ENCODE measurements at regions not wholly inside any gene's neighbourhood (a gene's known extent, or its start where the extent isn't known, plus 50 kb on each side); places are given as distances from the start of the nearest gene placed in this dataset.

DNA sequence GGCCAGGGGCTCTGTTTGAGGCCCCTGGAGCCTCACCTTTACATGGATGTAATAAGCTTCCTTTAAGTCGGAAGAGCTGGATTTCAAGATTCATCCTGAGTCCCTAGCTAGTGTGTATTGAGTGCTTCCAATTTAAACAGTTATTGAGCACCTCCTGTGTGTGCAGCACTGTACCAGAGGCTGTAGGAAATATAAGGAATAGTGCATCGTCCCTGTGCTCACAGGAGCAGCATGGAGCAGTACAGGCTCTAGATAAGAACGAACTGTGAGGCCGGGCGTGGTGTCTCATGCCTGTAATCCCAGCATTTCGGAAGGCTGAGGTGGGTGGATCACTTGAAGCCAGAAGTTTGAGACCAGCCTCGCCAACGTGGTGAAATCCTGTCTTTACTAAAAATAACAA lies 65.8 kb upstream of the METAP2 start:
- Histone ChIP-seq H3K9me3 (ENCODE audit: control insufficient read depth in 5 of 5, low read length in 5 of 5) (no peaks in the 10 kb centered on the region), H3K36me3 (ENCODE audit: control insufficient read depth in 5 of 5, insufficient read depth in 5 of 5, low read length in 5 of 5) (no peaks in the 10 kb centered on the region), H3K4me3 (ENCODE audit: low read depth in 1 of 5, low read length in 5 of 5) (no peak overlapping the region), H3K4me1 (ENCODE audit: control insufficient read depth in 5 of 5, insufficient read depth in 5 of 5, low read length in 5 of 5) (peaks cover 0 to 3% (median 0%) of the 10 kb centered on the region in 5 donors), H3K27me3 (ENCODE audit: control insufficient read depth in 5 of 5, insufficient read depth in 4 of 5, low read length in 5 of 5) (no peaks in the 10 kb centered on the region), H3K27ac (ENCODE audit: low read depth, low read length) (no peak overlapping the region), H3K9ac (ENCODE audit: low read length in 5 of 5) (no peak overlapping the region)

DNA sequence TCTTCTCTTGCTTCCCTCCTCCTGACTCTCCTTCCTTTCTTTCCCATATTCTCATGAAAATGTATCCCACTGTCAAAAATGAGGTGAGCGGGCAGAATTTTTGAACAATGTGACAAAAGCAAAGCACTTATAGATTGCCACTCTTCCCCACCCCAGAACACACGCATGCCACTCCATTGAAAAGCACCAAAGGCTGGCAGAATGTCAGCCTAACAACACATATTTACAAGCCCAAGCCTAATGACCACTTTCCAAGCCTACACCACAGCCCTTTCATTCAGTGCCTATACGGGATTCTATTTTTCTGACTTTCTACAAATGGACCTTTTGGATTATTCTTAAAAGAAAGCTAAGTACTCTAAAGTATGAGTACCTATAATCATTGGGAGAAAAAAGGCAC lies 62.9 kb upstream of the METAP2 start:
- H3K4me3 ChIP-seq (ENCODE audit: low read depth in 1 of 5, low read length in 5 of 5), result no peak overlapping the region
- H3K9ac ChIP-seq (ENCODE audit: low read length in 5 of 5), result no peak overlapping the region
- H3K27ac ChIP-seq (ENCODE audit: low read depth, low read length), result no peak overlapping the region
- H3K4me1 ChIP-seq (ENCODE audit: control insufficient read depth in 5 of 5, insufficient read depth in 5 of 5, low read length in 5 of 5), result peaks cover 0 to 3% (median 0%) of the 10 kb centered on the region in 5 donors
- no peaks in the 10 kb centered on the region for H3K36me3 ChIP-seq (ENCODE audit: control insufficient read depth in 5 of 5, insufficient read depth in 5 of 5, low read length in 5 of 5)
- no peaks in the 10 kb centered on the region for H3K9me3 ChIP-seq (ENCODE audit: control insufficient read depth in 5 of 5, low read length in 5 of 5)
- no peaks in the 10 kb centered on the region for H3K27me3 ChIP-seq (ENCODE audit: control insufficient read depth in 5 of 5, insufficient read depth in 4 of 5, low read length in 5 of 5)

DNA sequence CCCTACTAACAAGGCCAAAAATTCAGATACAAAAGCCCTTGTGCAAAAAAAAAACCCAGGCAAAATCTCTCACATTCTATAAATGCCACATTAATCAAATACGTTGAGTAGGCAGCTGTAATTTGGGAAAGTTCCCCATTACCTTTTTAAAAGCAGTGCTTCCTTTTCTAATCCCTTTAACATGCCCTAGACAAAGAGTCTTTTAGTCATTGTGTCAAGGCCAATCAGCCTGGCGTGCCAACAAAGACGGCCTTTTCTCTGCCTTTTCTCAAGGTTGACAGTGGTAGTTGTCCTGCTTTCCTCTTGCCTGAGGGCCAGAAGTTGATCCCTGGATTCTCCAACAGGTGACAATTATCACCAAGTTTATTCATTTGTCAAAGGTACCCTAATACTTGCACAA lies 62.5 kb upstream of the METAP2 start:
- Histone ChIP-seq H3K9me3 (ENCODE audit: control insufficient read depth in 5 of 5, low read length in 5 of 5) (no peaks in the 10 kb centered on the region), H3K4me1 (ENCODE audit: control insufficient read depth in 5 of 5, insufficient read depth in 5 of 5, low read length in 5 of 5) (peaks cover 0 to 3% (median 0%) of the 10 kb centered on the region in 5 donors), H3K9ac (ENCODE audit: low read length in 5 of 5) (no peak overlapping the region), H3K27ac (ENCODE audit: low read depth, low read length) (no peak overlapping the region), H3K4me3 (ENCODE audit: low read depth in 1 of 5, low read length in 5 of 5) (no peak overlapping the region), H3K27me3 (ENCODE audit: control insufficient read depth in 5 of 5, insufficient read depth in 4 of 5, low read length in 5 of 5) (no peaks in the 10 kb centered on the region), H3K36me3 (ENCODE audit: control insufficient read depth in 5 of 5, insufficient read depth in 5 of 5, low read length in 5 of 5) (no peaks in the 10 kb centered on the region)

- Histone ChIP-seq H3K9me3 (ENCODE audit: control insufficient read depth in 5 of 5, low read length in 5 of 5) (no peaks in the 10 kb centered on the region), H3K27me3 (ENCODE audit: control insufficient read depth in 5 of 5, insufficient read depth in 4 of 5, low read length in 5 of 5) (no peaks in the 10 kb centered on the region), H3K9ac (ENCODE audit: low read length in 5 of 5) (no peak overlapping the region), H3K4me3 (ENCODE audit: low read depth in 1 of 5, low read length in 5 of 5) (no peak overlapping the region), H3K27ac (ENCODE audit: low read depth, low read length) (no peak overlapping the region), H3K4me1 (ENCODE audit: control insufficient read depth in 5 of 5, insufficient read depth in 5 of 5, low read length in 5 of 5) (peaks cover 0 to 3% (median 0%) of the 10 kb centered on the region in 5 donors), H3K36me3 (ENCODE audit: control insufficient read depth in 5 of 5, insufficient read depth in 5 of 5, low read length in 5 of 5) (no peaks in the 10 kb centered on the region)
Observed at GRCh38 chr12:95412482-95413311, 61.3 kb upstream of the METAP2 start.

DNA sequence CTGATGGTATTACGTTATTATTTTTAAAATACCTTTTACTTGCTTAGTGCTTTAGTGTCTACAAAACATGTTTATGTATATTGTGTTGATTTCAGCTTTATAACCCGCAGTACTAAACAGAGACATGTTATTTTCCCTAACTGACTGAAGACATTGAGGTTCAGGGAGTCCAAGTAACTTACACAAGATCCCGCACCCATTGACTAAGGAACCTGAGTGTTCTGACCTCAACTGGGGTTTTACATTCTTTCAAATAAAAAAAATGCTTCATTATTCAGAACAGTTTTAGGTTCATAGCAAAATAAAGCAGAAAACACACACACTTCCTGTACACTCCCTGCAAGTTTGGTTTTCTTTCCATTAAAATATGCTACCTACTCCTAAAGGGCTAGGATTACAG lies 60.4 kb upstream of the METAP2 start:
- no peaks in the 10 kb centered on the region for H3K36me3 ChIP-seq (ENCODE audit: control insufficient read depth in 5 of 5, insufficient read depth in 5 of 5, low read length in 5 of 5)
- no peak overlapping the region for H3K9ac ChIP-seq (ENCODE audit: low read length in 5 of 5)
- H3K9me3 ChIP-seq (ENCODE audit: control insufficient read depth in 5 of 5, low read length in 5 of 5), result no peaks in the 10 kb centered on the region
- H3K27ac ChIP-seq (ENCODE audit: low read depth, low read length), result no peak overlapping the region
- H3K4me1 ChIP-seq (ENCODE audit: control insufficient read depth in 5 of 5, insufficient read depth in 5 of 5, low read length in 5 of 5), result peaks cover 0 to 3% (median 0%) of the 10 kb centered on the region in 5 donors
- H3K4me3 ChIP-seq (ENCODE audit: low read depth in 1 of 5, low read length in 5 of 5), result no peak overlapping the region
- no peaks in the 10 kb centered on the region for H3K27me3 ChIP-seq (ENCODE audit: control insufficient read depth in 5 of 5, insufficient read depth in 4 of 5, low read length in 5 of 5)

- Histone ChIP-seq H3K4me1 (ENCODE audit: control insufficient read depth in 5 of 5, insufficient read depth in 5 of 5, low read length in 5 of 5) (peaks cover 0 to 3% (median 0%) of the 10 kb centered on the region in 5 donors), H3K9me3 (ENCODE audit: control insufficient read depth in 5 of 5, low read length in 5 of 5) (no peaks in the 10 kb centered on the region)
Observed at GRCh38 chr12:95415451-95415850, 58.5 kb upstream of the METAP2 start.

GRCh38 chr12:95416111-95416636 lies 57.8 kb upstream of the METAP2 start:
- no peaks in the 10 kb centered on the region for H3K9me3 ChIP-seq (ENCODE audit: control insufficient read depth in 5 of 5, low read length in 5 of 5)
- H3K4me3 ChIP-seq (ENCODE audit: low read depth in 1 of 5, low read length in 5 of 5), result no peak overlapping the region
- peaks cover 0 to 3% (median 0%) of the 10 kb centered on the region in 5 donors for H3K4me1 ChIP-seq (ENCODE audit: control insufficient read depth in 5 of 5, insufficient read depth in 5 of 5, low read length in 5 of 5)
- H3K9ac ChIP-seq (ENCODE audit: low read length in 5 of 5), result peak overlapping the region in 1 of 5 donors; percentile 11
- H3K27ac ChIP-seq (ENCODE audit: low read depth, low read length), result no peak overlapping the region
- no peaks in the 10 kb centered on the region for H3K27me3 ChIP-seq (ENCODE audit: control insufficient read depth in 5 of 5, insufficient read depth in 4 of 5, low read length in 5 of 5)
- no peaks in the 10 kb centered on the region for H3K36me3 ChIP-seq (ENCODE audit: control insufficient read depth in 5 of 5, insufficient read depth in 5 of 5, low read length in 5 of 5)

More at GRCh38 chr12:95415451-95415850, 58.5 kb upstream of the METAP2 start:
- Histone ChIP-seq H3K27ac (ENCODE audit: low read depth, low read length) (no peak overlapping the region), H3K4me3 (ENCODE audit: low read depth in 1 of 5, low read length in 5 of 5) (no peak overlapping the region), H3K9ac (ENCODE audit: low read length in 5 of 5) (no peak overlapping the region), H3K36me3 (ENCODE audit: control insufficient read depth in 5 of 5, insufficient read depth in 5 of 5, low read length in 5 of 5) (no peaks in the 10 kb centered on the region), H3K27me3 (ENCODE audit: control insufficient read depth in 5 of 5, insufficient read depth in 4 of 5, low read length in 5 of 5) (no peaks in the 10 kb centered on the region)

GRCh38 chr12:95417372-95417771 lies 56.6 kb upstream of the METAP2 start:
- Histone ChIP-seq H3K36me3 (ENCODE audit: control insufficient read depth in 5 of 5, insufficient read depth in 5 of 5, low read length in 5 of 5) (no peaks in the 10 kb centered on the region), H3K27me3 (ENCODE audit: control insufficient read depth in 5 of 5, insufficient read depth in 4 of 5, low read length in 5 of 5) (no peaks in the 10 kb centered on the region), H3K4me1 (ENCODE audit: control insufficient read depth in 5 of 5, insufficient read depth in 5 of 5, low read length in 5 of 5) (peaks cover 0 to 3% (median 0%) of the 10 kb centered on the region in 5 donors), H3K4me3 (ENCODE audit: low read depth in 1 of 5, low read length in 5 of 5) (no peak overlapping the region), H3K9me3 (ENCODE audit: control insufficient read depth in 5 of 5, low read length in 5 of 5) (no peaks in the 10 kb centered on the region), H3K27ac (ENCODE audit: low read depth, low read length) (no peak overlapping the region), H3K9ac (ENCODE audit: low read length in 5 of 5) (no peak overlapping the region)

DNA sequence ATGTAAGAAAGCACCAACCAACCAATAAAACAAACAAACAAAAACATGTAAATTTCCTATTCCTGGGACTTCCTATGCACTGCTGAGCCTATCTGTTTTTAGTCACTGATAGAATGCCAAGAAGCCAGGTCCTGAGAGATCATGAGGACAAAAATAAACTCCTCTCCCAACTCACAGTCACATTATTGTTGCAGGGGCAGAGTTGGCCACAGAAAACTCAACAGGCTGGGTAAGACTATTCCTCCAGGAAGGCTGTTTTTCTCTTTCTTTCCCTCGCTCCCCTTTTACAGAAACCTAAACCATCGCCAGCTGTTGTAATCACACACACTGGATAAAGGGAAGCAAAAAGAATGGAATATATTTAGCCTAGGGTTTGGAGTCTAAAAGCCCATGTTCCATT lies 55.8 kb upstream of the METAP2 start:
- Histone ChIP-seq H3K4me3 (ENCODE audit: low read depth in 1 of 5, low read length in 5 of 5) (no peak overlapping the region), H3K9me3 (ENCODE audit: control insufficient read depth in 5 of 5, low read length in 5 of 5) (no peaks in the 10 kb centered on the region), H3K27me3 (ENCODE audit: control insufficient read depth in 5 of 5, insufficient read depth in 4 of 5, low read length in 5 of 5) (no peaks in the 10 kb centered on the region), H3K27ac (ENCODE audit: low read depth, low read length) (no peak overlapping the region), H3K36me3 (ENCODE audit: control insufficient read depth in 5 of 5, insufficient read depth in 5 of 5, low read length in 5 of 5) (no peaks in the 10 kb centered on the region), H3K9ac (ENCODE audit: low read length in 5 of 5) (no peak overlapping the region), H3K4me1 (ENCODE audit: control insufficient read depth in 5 of 5, insufficient read depth in 5 of 5, low read length in 5 of 5) (no peaks in the 10 kb centered on the region)
